CD4-positive, CD25-positive, alpha-beta regulatory T cell (primary cell): ENCODE measurements at regions not wholly inside any gene's neighbourhood (a gene's known extent, or its start where the extent isn't known, plus 50 kb on each side); places are given as distances from the start of the nearest gene placed in this dataset.

Experiments
- ATAC-seq, 2 donors: fragments of 150-1000 bp; cut with Tn5 transposase; one replicate each; pipeline ENCODE4 v1.10.0; 2021; ENCODE audit warnings: low read depth in 2 of 2, moderate number of reproducible peaks in 2 of 2, moderate library complexity in 1 of 2
- DNase-seq, 3 donors: peaks; one replicate each; pipeline versions ENCODE4 v3.0.0 to v3.0.0-alpha.2; 2012 to 2022; ENCODE audit warnings: mixed read lengths in 1 of 3
- H3K27ac ChIP-seq: one replicate; pipeline ENCODE4 v1.7.0; 2013; ENCODE audit warnings: mild to moderate bottlenecking, low read length; ENCODE audit not compliant: insufficient read depth, poor library complexity, severe bottlenecking
- H3K27me3 ChIP-seq: one replicate; pipeline ENCODE4 v1.7.0; 2013; ENCODE audit warnings: low read length; ENCODE audit not compliant: control insufficient read depth, insufficient read depth
- H3K36me3 ChIP-seq: one replicate; pipeline ENCODE4 v1.7.0; 2013; ENCODE audit warnings: mild to moderate bottlenecking, low read length, moderate library complexity; ENCODE audit not compliant: control insufficient read depth, insufficient read depth
- H3K4me1 ChIP-seq: 2 replicates; pipeline ENCODE4 v1.7.0; 2013; ENCODE audit warnings: mild to moderate bottlenecking, low read length; ENCODE audit not compliant: insufficient read depth, control insufficient read depth, poor library complexity, severe bottlenecking
- H3K4me3 ChIP-seq: one replicate; pipeline ENCODE4 v1.7.0; 2013; ENCODE audit warnings: low read depth, mild to moderate bottlenecking, low read length, moderate library complexity
- H3K9me3 ChIP-seq, 2 experiments: 1 replicate in 1 of 2; 2 replicates in 1 of 2; pipeline ENCODE4 v1.7.0; 2013; ENCODE audit warnings: low read length in 2 of 2, mild to moderate bottlenecking in 1 of 2, moderate library complexity in 1 of 2; ENCODE audit not compliant: control insufficient read depth in 2 of 2
- H3K27ac Mint-ChIP-seq, 3 donors: one replicate each; pipeline ENCODE4 v1.8.0; 2020 to 2022; ENCODE audit warnings: mild to moderate bottlenecking in 3 of 3, mixed read lengths in 3 of 3, moderate library complexity in 2 of 3
- H3K27me3 Mint-ChIP-seq: one replicate; pipeline ENCODE4 v1.8.0; 2022; ENCODE audit warnings: mild to moderate bottlenecking, mixed read lengths
- H3K36me3 Mint-ChIP-seq: one replicate; pipeline ENCODE4 v1.8.0; 2020; ENCODE audit warnings: mixed read lengths
- H3K4me1 Mint-ChIP-seq, 4 donors: one replicate each; pipeline ENCODE4 v1.8.0; 2020 to 2022; ENCODE audit warnings: mixed read lengths in 4 of 4, mild to moderate bottlenecking in 1 of 4
- H3K4me3 Mint-ChIP-seq, 4 donors: one replicate each; pipeline ENCODE4 v1.8.0; 2020 to 2022; ENCODE audit warnings: mild to moderate bottlenecking in 4 of 4, mixed read lengths in 4 of 4, moderate library complexity in 3 of 4
- H3K9me3 Mint-ChIP-seq, 7 donors: one replicate each; pipeline ENCODE4 v1.8.0; 2020 to 2022; ENCODE audit warnings: mixed read lengths in 7 of 7, mild to moderate bottlenecking in 3 of 7, moderate library complexity in 2 of 7

DNA sequence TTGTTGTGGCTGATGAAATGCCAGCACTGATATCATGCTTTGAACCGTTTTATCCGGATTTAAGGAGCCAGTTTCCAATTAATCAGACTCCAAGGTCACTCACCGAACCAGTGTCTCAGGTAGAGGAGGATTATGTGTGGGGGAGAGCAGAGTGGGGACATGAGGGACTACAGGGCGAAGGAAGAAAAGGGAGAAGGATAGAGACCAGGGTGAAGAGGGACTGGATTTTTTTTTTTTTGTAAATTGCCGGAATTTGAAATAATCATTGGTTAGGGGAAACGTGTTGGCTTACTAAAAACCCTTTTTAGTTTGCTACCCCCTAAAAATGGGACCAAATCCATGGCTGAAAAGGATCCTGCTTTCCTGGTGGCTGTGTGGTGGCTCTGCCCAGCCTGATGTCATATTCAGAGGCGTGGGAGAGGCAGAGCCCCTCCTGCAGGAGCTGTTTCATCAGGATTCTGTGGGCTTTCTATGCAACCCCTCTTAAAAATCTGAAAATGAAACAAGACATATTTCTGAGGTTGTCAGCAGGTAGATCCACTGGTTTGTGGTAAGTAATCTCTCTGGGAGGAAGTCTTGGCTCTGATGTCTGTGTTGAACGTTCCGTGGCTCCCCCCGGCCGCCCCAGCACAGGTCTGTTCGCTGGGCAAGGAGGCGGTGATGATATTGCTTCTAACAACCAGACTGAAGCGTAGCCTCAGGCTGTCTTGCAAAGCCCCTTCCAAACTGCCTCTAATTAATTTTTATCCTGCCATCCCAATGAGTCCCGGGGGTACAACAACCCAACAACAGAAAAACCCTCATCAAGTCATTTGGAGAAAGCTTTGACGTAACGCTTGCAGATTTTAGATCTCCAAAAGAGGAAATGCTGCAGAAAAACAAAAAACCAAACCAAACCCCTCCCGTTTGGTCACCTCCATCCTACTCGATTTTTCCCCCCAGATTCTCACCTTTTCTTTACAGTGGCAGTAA is 143.0 kb upstream of the ZFHX3 start:
- H3K9me3 Mint-ChIP-seq, result peaks cover 0 to 3% (median 2%) of the 10 kb centered on the region in 7 donors
- H3K27ac ChIP-seq, result no peak overlapping the region
- no peak overlapping the region for H3K4me3 Mint-ChIP-seq
- H3K4me1 ChIP-seq, result no peaks in the 10 kb centered on the region
- DNase-seq (no peak), ATAC-seq (no peak)
- no peak overlapping the region for H3K27ac Mint-ChIP-seq
- H3K9me3 ChIP-seq, result no peaks in the 10 kb centered on the region
- H3K4me3 ChIP-seq, result no peak overlapping the region
- H3K36me3 ChIP-seq, result no peaks in the 10 kb centered on the region
- H3K27me3 ChIP-seq, result no peaks in the 10 kb centered on the region
- no peaks in the 10 kb centered on the region for H3K27me3 Mint-ChIP-seq
- no peaks in the 10 kb centered on the region for H3K36me3 Mint-ChIP-seq
- H3K4me1 Mint-ChIP-seq, result no peaks in the 10 kb centered on the region

DNA sequence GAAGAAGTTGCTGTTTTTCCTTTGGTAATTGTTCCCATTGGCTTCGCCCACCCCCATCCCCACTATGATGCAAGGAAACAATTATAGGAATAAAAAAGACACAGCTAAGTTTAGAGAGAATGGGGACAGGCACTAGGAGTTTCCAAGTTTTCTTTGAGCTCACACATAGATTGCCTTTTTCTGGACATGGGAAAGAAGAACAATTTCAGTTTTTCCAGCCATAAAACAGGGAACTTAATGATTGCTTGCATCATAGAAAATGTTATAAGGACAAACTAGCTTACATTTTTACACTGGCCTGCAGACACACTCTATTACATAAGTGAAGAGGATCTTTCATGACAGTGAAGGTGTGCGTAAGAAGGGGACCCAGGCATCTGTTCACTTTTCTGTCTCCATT is 142.3 kb upstream of the ZFHX3 start:
- H3K27me3 Mint-ChIP-seq, result no peaks in the 10 kb centered on the region
- H3K27ac Mint-ChIP-seq, result no peak overlapping the region
- no peaks in the 10 kb centered on the region for H3K9me3 ChIP-seq
- no peaks in the 10 kb centered on the region for H3K36me3 Mint-ChIP-seq
- no peak overlapping the region for H3K27ac ChIP-seq
- H3K4me3 Mint-ChIP-seq, result no peak overlapping the region
- no peak overlapping the region for H3K4me3 ChIP-seq
- H3K4me1 ChIP-seq, result no peaks in the 10 kb centered on the region
- DNase-seq (no peak), ATAC-seq (no peak)
- no peaks in the 10 kb centered on the region for H3K36me3 ChIP-seq
- peaks cover 0 to 3% (median 0%) of the 10 kb centered on the region in 7 donors for H3K9me3 Mint-ChIP-seq
- H3K4me1 Mint-ChIP-seq, result no peaks in the 10 kb centered on the region
- H3K27me3 ChIP-seq, result no peaks in the 10 kb centered on the region

DNA sequence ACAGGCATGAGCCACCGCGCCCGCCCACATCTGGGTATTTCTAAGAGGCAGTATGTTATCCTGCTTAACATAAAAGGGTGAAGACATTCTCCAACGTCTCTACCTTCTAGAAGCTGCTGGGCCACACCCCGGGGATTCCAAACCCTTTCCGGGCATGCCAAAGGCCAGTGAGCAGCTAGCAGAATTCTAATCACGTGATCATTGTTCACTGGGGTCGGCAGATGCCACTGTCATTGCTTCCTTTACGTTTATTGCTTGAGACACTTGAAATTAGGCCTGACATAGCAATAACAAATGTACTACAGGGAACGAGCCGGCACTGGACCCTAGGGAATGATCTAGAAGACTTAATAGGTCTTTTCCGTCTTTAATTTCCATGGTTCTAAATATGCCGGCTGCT is 141.2 kb upstream of the ZFHX3 start:
- H3K9me3 Mint-ChIP-seq, result peaks cover 0 to 3% (median 0%) of the 10 kb centered on the region in 7 donors
- no peaks in the 10 kb centered on the region for H3K36me3 Mint-ChIP-seq
- no peak overlapping the region for H3K4me3 ChIP-seq
- H3K9me3 ChIP-seq, result no peaks in the 10 kb centered on the region
- no peaks in the 10 kb centered on the region for H3K36me3 ChIP-seq
- DNase-seq (no peak), ATAC-seq (no peak)
- H3K4me1 ChIP-seq, result no peaks in the 10 kb centered on the region
- H3K27ac ChIP-seq, result no peak overlapping the region
- no peak overlapping the region for H3K27ac Mint-ChIP-seq
- no peaks in the 10 kb centered on the region for H3K4me1 Mint-ChIP-seq
- no peak overlapping the region for H3K4me3 Mint-ChIP-seq
- H3K27me3 Mint-ChIP-seq, result no peaks in the 10 kb centered on the region
- no peaks in the 10 kb centered on the region for H3K27me3 ChIP-seq

DNA sequence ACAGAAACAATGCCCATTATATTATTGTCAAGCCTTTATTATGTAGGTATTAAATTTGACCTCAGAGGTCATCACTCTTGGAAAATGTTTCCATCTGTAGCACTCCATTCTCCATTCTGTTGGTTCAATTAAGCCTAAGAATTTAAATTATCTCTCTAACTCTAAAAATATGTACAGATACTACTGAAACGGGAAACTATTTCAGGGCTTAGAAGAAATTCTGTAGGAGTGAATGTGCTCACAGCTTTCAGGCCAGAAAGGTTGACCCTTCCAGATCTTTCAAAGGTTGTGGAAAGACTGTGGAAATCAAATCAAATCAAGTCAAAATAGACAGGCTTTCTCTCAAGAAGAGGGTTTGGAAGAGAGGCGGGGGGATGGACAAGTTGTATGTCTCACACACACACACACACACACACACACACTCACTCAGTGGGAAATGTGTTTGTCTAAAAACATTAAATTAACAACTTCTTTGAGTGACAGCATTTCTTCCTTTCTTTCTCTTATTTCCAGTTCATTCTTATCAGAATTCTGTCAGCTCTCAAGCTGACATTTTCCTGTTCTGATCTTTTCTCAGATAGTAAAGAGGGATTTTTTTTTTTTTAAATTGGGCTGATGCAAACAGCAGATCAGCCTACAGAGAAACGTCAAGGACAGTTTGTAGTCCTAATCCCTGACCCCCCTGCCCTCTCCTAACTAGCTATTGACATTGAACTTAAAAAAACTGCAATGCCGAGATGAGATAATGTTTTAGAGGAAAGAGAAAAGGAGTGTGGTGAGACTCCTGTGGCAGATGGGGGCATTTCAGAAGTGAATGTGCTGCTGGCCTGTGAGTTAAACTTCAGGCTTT is 139.0 kb upstream of the ZFHX3 start:
- H3K9me3 Mint-ChIP-seq, result peaks cover 0 to 4% (median 0%) of the 10 kb centered on the region in 7 donors

DNA sequence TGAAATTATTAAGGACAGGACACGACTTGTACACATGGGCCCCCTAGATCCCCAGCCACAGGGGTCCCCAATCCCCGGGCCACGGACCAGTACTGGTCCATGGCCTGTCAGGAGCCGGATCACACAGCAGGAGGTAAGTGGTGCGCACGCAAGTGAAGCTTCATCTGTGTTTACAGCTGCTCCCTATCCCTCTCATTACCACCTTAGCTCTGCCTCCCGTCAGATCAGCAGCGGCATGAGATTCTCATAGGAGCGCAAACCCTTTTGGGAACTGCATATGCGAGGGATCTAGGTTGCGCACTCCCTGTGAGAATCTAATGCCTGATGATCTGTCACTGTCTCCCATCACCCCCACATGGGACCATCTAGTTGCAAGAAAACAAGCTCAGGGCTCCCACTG is 137.8 kb upstream of the ZFHX3 start:
- H3K4me1 ChIP-seq, result no peaks in the 10 kb centered on the region
- no peak for DNase-seq
- H3K27me3 ChIP-seq, result no peaks in the 10 kb centered on the region
- Mint-ChIP-seq H3K36me3 (no peaks in the 10 kb centered on the region), H3K4me3 (no peak overlapping the region), H3K9me3 (peaks cover 0 to 4% (median 0%) of the 10 kb centered on the region in 7 donors), H3K27me3 (peaks cover 4% of the 10 kb centered on the region), H3K4me1 (no peaks in the 10 kb centered on the region), H3K27ac (no peak overlapping the region)
- H3K9me3 ChIP-seq, result no peaks in the 10 kb centered on the region
- H3K27ac ChIP-seq, result no peak overlapping the region
- no peak for ATAC-seq
- H3K4me3 ChIP-seq, result no peak overlapping the region
- H3K36me3 ChIP-seq, result no peaks in the 10 kb centered on the region

More for the DNA sequence above, 139.0 kb upstream of the ZFHX3 start:
- H3K27me3 Mint-ChIP-seq, result no peaks in the 10 kb centered on the region
- no peaks in the 10 kb centered on the region for H3K9me3 ChIP-seq
- H3K4me3 Mint-ChIP-seq, result no peak overlapping the region
- no peak for ATAC-seq
- no peak overlapping the region for H3K27ac ChIP-seq
- no peak for DNase-seq
- H3K27ac Mint-ChIP-seq, result no peak overlapping the region
- H3K36me3 ChIP-seq, result no peaks in the 10 kb centered on the region
- no peaks in the 10 kb centered on the region for H3K36me3 Mint-ChIP-seq
- H3K4me1 ChIP-seq, result no peaks in the 10 kb centered on the region
- no peak overlapping the region for H3K4me3 ChIP-seq
- H3K27me3 ChIP-seq, result no peaks in the 10 kb centered on the region
- no peaks in the 10 kb centered on the region for H3K4me1 Mint-ChIP-seq

DNA sequence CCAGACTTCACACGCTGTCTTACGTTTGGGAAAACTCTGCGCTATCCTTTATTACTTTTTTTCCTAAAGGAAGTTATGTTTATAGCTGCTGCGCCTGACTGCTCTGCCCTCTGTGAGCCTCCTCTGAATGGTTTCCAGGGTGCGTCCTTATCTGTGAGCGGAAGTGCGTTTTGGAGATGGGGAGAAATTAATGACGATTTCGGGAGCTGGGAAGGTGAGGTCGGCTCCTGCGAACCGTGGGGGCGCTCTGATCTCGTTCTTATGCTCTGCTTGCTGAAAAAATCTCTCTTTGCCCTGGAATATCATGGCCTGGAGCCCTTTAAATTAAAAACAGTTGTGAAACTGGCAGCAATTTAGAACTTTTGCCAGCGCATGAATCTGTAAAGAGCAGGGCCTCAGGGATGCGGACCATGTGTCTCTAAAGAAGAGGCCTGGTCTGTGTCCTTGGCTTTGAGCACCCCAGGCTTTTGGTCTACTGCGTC is 135.7 kb upstream of the ZFHX3 start:
- Mint-ChIP-seq H3K4me1 (no peaks in the 10 kb centered on the region), H3K4me3 (no peak overlapping the region), H3K27me3 (peaks cover 4% of the 10 kb centered on the region), H3K9me3 (peaks cover 0 to 4% (median 0%) of the 10 kb centered on the region in 7 donors), H3K36me3 (no peaks in the 10 kb centered on the region), H3K27ac (no peak overlapping the region)
- no peak overlapping the region for H3K4me3 ChIP-seq
- no peaks in the 10 kb centered on the region for H3K27me3 ChIP-seq
- H3K9me3 ChIP-seq, result no peaks in the 10 kb centered on the region
- DNase-seq (no peak), ATAC-seq (no peak)
- H3K4me1 ChIP-seq, result no peaks in the 10 kb centered on the region
- no peaks in the 10 kb centered on the region for H3K36me3 ChIP-seq
- H3K27ac ChIP-seq, result no peak overlapping the region

DNA sequence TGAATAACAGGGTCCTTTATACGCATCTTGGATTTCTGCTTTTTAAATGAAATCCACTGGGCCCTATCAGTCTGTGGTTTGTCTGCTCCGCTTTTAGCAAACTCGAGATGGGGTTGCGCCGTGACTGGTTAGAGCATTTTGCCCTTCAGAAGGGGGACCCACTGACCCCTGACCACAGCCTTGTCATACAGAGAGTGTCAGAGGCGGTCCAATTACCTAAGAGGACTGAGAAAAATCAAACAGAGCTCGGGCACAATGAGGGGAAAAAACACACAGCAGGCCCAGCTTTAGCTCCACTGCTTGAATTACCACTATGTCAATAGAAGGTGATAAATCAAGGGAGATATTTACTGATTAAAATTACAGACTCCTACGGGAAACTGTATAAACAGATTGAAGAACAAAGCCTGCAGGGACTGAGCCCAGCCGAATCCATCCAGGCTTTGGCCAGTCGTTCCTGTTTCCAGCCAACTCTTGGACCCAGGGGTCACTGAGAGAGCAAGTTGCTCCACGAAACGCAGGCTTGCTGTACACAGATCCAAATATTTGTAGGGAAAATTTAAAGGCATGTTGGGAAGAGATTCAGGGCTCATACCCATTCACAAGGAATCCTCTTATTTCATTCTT is 131.9 kb upstream of the ZFHX3 start:
- Histone ChIP-seq H3K4me1 (no peaks in the 10 kb centered on the region), H3K4me3 (no peak overlapping the region), H3K27me3 (no peaks in the 10 kb centered on the region), H3K27ac (no peak overlapping the region), H3K9me3 (no peaks in the 10 kb centered on the region), H3K36me3 (no peaks in the 10 kb centered on the region)
- Mint-ChIP-seq H3K27ac (no peak overlapping the region), H3K9me3 (peaks cover 0 to 4% (median 2%) of the 10 kb centered on the region in 7 donors), H3K4me1 (no peaks in the 10 kb centered on the region), H3K27me3 (peaks cover 4% of the 10 kb centered on the region), H3K36me3 (no peaks in the 10 kb centered on the region), H3K4me3 (no peak overlapping the region)
- ATAC-seq (no peak), DNase-seq (no peak)
